ENCODE measurements at regions not wholly inside any gene's neighbourhood (a gene's known extent, or its start where the extent isn't known, plus 50 kb on each side); places are given as distances from the start of the nearest gene placed in this dataset.

DNA sequence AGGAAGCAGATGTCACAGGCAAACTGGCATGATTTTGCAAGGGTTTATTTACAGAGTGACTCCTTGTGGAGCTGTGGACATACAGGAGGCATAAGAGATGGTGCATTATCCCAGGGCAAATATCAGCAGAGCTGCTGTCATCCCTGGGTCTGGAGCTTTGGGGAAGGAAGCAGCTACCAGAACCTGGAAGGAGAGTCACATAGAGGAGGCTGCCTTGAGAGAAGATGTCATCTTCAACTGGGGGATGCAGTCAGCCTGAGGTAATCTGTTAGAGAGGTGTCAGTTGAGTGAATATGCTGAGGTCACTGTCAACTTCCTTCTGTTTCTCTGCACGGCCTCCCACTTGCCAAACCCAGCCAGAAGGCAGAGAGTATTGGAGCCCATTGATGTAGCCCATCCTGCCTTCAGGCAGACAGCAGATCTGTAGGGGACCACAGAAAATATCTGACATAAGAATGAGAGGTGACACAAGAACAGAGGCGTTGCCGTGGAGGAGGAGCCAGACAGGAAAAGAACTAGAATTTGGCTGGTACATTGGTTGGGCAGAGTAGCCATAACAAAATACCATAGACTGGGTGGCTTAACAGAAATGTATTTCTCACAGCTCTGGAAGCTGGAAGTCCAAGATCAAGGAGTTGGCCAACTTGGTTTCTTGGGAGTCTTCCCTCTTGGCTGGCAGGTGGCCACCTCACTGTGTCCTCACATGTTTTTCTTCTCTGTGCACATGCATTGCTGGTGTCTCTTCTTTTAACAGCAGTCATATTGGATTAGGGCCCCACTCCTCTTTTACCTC lies 102.8 kb downstream of the SNX18 start:
- DNase-seq: no peak
- H3K27me3 ChIP-seq (ENCODE audit: insufficient read depth): peaks cover 10% of the 10 kb centered on the region; the same call in 1 of the 2 replicates
- POLR2A ChIA-PET: no interaction called here
- no peaks in the 10 kb centered on the region for H3F3A ChIP-seq (replicated peaks; ENCODE audit: insufficient read depth)
- no peaks in the 10 kb centered on the region for H3K9me3 ChIP-seq
- TF ChIP-seq, protein P1, sequence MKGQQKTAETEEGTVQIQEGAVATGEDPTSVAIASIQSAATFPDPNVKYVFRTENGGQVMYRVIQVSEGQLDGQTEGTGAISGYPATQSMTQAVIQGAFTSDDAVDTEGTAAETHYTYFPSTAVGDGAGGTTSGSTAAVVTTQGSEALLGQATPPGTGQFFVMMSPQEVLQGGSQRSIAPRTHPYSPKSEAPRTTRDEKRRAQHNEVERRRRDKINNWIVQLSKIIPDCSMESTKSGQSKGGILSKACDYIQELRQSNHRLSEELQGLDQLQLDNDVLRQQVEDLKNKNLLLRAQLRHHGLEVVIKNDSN (IDR thresholded peaks at IDR 0.05; ENCODE audit: borderline replicate concordance, low read depth): no peak
- TF ChIP-seq, protein P2, sequence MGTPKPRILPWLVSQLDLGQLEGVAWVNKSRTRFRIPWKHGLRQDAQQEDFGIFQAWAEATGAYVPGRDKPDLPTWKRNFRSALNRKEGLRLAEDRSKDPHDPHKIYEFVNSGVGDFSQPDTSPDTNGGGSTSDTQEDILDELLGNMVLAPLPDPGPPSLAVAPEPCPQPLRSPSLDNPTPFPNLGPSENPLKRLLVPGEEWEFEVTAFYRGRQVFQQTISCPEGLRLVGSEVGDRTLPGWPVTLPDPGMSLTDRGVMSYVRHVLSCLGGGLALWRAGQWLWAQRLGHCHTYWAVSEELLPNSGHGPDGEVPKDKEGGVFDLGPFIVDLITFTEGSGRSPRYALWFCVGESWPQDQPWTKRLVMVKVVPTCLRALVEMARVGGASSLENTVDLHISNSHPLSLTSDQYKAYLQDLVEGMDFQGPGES (IDR thresholded peaks at IDR 0.05; ENCODE audit: low read depth, low read length): no peak
- TF ChIP-seq MEF2A (IDR thresholded peaks at IDR 0.05; ENCODE audit: borderline replicate concordance, low read depth): no peak
- no peak for TF ChIP-seq SIN3A (IDR thresholded peaks at IDR 0.05; ENCODE audit: borderline replicate concordance, low read depth, low read length)
- TF ChIP-seq TCF12 (IDR thresholded peaks at IDR 0.05): no peak
- TF ChIP-seq, protein P3, sequence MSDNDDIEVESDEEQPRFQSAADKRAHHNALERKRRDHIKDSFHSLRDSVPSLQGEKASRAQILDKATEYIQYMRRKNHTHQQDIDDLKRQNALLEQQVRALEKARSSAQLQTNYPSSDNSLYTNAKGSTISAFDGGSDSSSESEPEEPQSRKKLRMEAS (IDR thresholded peaks at IDR 0.05; ENCODE audit: low read depth): no peak
- no peak for TF ChIP-seq EP300 (IDR thresholded peaks at IDR 0.05; ENCODE audit: borderline replicate concordance in 1 of 2, low read depth in 1 of 2, low read length in 1 of 2)
- TF ChIP-seq, protein P4, sequence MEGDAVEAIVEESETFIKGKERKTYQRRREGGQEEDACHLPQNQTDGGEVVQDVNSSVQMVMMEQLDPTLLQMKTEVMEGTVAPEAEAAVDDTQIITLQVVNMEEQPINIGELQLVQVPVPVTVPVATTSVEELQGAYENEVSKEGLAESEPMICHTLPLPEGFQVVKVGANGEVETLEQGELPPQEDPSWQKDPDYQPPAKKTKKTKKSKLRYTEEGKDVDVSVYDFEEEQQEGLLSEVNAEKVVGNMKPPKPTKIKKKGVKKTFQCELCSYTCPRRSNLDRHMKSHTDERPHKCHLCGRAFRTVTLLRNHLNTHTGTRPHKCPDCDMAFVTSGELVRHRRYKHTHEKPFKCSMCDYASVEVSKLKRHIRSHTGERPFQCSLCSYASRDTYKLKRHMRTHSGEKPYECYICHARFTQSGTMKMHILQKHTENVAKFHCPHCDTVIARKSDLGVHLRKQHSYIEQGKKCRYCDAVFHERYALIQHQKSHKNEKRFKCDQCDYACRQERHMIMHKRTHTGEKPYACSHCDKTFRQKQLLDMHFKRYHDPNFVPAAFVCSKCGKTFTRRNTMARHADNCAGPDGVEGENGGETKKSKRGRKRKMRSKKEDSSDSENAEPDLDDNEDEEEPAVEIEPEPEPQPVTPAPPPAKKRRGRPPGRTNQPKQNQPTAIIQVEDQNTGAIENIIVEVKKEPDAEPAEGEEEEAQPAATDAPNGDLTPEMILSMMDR (IDR thresholded peaks at IDR 0.05): no peak
- TF ChIP-seq GATA2 (CRISPR knock-in tag; IDR thresholded peaks at IDR 0.05): no peak
- TF ChIP-seq FOXM1 (IDR thresholded peaks at IDR 0.05; ENCODE audit: low read depth): no peak
- no peak for TF ChIP-seq NFIC (IDR thresholded peaks at IDR 0.05; ENCODE audit: borderline replicate concordance)
- no peak for TF ChIP-seq RCOR1 (IDR thresholded peaks at IDR 0.05; ENCODE audit: low read length)
- TF ChIP-seq, protein P5, sequence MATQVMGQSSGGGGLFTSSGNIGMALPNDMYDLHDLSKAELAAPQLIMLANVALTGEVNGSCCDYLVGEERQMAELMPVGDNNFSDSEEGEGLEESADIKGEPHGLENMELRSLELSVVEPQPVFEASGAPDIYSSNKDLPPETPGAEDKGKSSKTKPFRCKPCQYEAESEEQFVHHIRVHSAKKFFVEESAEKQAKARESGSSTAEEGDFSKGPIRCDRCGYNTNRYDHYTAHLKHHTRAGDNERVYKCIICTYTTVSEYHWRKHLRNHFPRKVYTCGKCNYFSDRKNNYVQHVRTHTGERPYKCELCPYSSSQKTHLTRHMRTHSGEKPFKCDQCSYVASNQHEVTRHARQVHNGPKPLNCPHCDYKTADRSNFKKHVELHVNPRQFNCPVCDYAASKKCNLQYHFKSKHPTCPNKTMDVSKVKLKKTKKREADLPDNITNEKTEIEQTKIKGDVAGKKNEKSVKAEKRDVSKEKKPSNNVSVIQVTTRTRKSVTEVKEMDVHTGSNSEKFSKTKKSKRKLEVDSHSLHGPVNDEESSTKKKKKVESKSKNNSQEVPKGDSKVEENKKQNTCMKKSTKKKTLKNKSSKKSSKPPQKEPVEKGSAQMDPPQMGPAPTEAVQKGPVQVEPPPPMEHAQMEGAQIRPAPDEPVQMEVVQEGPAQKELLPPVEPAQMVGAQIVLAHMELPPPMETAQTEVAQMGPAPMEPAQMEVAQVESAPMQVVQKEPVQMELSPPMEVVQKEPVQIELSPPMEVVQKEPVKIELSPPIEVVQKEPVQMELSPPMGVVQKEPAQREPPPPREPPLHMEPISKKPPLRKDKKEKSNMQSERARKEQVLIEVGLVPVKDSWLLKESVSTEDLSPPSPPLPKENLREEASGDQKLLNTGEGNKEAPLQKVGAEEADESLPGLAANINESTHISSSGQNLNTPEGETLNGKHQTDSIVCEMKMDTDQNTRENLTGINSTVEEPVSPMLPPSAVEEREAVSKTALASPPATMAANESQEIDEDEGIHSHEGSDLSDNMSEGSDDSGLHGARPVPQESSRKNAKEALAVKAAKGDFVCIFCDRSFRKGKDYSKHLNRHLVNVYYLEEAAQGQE (IDR thresholded peaks at IDR 0.05; ENCODE audit: low read depth, low read length): no peak
- H3K9ac ChIP-seq: no peak overlapping the region
- H4K20me1 ChIP-seq (ENCODE audit: insufficient read depth): no peaks in the 10 kb centered on the region
- 27% methylated on average over 3 of the region's 3 CpGs for WGBS (ENCODE audit: low lambda C conversion rate)
- H3K27ac ChIP-seq (ENCODE audit: low read depth in 2 of 2, low read length in 1 of 2): no peak overlapping the region
- H2AFZ ChIP-seq (ENCODE audit: low read depth): no peak overlapping the region
- H3K4me1 ChIP-seq (ENCODE audit: control insufficient read depth in 1 of 2, insufficient read depth in 2 of 2, low read depth in 1 of 2, low read length in 1 of 2): no peaks in the 10 kb centered on the region
- H3K36me3 ChIP-seq (replicated peaks in 1 of 2; ENCODE audit: control insufficient read depth in 1 of 2, insufficient read depth in 2 of 2, low read length in 1 of 2): no peaks in the 10 kb centered on the region
- no peaks in the 10 kb centered on the region for H3K9me2 ChIP-seq
- CTCF ChIA-PET: no interaction called here
- no peak overlapping the region for H3K4me3 ChIP-seq (ENCODE audit: low read depth in 2 of 2, low read length in 1 of 2)
- no peaks in the 10 kb centered on the region for H3K79me2 ChIP-seq (ENCODE audit: insufficient read depth)
- H3K4me2 ChIP-seq: no peak overlapping the region

Measured in SK-N-SH (cell line).